HG03060 (cell line): ENCODE measurements at regions not wholly inside any gene's neighbourhood (a gene's known extent, or its start where the extent isn't known, plus 50 kb on each side); places are given as distances from the start of the nearest gene placed in this dataset.

Source experiments
- ATAC-seq: cut with Tn5 transposase; IDR thresholded peaks from one replicate; pipeline ENCODE4 v1.9.1; 2021; ENCODE audit warnings: low read depth, moderate number of reproducible peaks; ENCODE audit not compliant: unreplicated experiment

DNA sequence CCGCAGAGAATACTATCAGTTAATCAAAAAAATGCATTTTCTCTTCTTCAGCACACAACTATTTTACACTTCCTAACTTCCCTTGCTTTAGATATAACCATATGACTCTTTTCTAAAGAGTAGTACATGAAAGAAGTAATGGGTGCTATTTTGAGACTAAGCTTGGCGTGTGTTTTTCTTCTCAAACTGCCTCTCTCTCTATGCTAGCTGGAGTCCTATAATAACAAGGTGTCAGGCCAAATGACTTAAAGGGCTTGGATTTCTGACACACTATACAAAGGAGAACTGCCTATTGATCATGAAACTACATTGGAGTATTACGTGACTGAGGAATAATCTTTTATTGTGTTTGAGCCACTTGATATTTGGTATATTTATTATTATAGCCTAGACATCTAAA is 1330.1 kb upstream of the SPRY2 start:
- no peak for ATAC-seq

DNA sequence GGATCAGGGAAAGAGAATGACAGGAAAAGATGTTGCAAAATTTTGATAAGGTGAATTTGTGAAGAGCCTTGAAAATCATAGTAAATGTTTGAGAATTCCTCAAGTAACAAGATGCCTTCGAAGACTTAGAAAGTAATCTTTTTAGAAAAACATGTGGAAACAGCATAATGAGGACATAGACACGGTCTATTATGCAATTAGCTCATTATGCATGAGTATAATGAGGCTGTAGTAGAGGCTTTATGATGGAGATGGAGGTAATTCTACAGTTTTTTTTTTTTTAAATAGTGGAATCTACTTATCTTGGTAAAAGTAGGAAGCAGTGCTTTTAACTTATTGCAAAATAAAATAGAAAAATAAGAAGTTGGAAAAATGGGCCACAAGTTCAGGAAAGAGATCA is 1329.1 kb upstream of the SPRY2 start:
- no peak for ATAC-seq

DNA sequence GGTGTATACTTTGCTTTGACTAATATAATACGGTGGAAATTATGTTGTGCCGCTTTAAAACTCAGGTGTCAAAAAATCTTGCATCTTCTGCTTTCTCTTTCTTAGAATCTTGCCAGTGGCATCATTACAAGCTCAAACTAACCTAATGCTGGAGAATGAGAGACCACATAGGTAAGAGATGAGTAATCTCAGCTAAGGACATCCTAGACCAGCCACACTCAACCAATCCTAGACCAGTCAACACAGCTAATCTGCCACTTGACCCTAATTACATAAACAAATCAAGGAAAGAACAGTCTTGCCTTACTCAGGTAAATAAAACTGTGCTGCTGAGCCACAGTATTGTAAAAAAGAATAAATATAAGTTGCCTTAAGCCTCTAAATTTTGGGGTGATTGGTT is 1323.9 kb upstream of the SPRY2 start:
- no peak for ATAC-seq

DNA sequence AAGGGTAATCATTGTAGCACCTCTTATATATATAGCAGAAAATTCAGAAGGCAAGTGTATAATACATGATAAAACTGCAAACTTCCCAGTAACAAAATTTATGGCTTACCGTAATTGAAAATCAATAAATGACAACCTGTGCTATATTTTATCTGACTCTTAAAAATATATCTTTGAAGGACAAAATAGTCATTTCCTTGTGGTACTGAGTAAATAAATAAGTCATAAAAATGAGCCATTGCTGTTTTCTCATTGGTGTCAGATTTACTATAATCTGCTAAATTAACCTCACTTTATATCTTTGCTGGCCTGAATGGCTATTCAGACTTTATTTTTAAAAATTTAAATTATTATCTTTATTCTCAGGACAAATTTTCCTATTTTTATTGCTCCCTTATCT is 1319.1 kb upstream of the SPRY2 start:
- ATAC-seq: no peak

DNA sequence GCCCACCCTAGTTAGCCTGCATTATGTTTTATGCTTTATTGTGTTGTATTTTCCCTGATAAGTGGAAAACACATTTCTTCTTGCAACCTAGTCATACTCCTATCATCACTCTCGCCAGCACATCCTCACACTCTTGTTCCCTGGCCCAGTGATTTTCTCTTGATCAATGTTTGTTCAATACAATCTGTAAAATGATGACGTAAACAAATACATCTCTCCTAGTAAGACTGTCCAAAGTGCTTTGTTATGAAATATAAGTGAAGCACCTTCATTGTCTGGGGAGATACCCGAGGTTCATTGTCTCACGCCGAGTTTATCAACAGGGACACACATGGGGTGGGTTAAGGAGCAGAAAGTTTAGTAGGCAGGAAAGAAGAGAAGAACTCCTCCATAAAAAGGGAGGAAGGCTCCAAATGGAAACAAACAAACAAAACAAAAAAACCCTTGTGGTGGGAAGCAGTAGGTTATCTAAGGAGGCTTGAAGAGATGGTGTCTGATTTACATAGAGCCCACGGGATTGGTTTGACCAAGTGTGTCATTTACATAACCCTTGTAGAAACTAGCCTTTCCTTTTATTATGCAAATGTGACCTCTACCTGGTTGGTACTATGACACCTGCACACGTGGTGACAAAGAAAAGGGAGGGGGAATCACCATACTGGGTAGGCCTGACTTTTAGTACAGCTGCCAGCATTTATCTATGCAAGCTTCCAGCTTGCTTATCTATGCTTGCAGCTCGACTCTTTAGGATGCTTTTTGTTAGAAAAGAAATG is 1317.9 kb upstream of the SPRY2 start:
- no peak for ATAC-seq

DNA sequence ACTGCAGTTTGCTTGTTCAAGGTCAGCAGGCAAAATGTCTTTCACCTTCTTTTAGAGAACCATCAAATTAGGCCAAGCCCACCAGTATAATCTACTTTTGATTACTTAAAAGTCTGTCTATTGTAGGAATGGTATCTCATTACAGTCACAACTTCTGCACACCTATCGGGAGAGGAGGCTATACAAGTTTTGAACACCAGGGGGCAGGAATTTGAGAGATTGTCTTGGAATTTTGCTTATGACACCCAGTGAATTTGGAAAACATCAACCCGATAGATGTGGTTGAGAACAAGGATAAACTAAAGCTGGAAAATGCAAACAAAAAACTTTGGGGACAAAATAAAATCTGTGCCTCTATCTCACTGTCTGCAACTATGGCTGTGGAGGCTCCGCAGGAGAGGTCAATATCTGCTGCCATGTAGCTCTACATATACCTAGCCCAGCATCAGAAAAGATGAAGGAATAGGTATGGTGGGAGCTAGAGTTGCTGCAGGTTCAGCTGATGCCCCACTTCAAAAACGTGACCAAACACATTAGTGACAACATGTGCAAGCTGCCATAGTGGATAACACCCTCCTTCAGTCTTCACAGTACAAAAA is 1299.2 kb upstream of the SPRY2 start:
- no peak for ATAC-seq

DNA sequence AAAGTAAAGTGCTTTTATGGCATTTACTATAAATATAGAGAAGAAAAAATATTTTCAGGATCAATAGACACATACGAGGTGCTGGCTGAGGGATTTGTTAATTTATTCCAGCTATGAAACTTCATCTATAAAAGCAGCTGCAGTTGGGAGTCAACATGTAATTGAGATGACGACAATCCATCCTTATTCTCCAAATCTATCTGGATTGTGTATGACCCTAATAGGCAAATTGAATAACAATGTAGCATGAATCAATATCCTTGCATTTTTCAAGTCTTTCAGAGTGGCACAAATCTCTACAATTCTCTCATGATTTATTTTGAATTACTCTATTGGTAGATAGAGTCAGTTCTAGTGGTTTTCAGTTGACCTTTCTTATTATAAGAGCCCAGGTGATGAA is 1296.5 kb upstream of the SPRY2 start:
- no peak for ATAC-seq

DNA sequence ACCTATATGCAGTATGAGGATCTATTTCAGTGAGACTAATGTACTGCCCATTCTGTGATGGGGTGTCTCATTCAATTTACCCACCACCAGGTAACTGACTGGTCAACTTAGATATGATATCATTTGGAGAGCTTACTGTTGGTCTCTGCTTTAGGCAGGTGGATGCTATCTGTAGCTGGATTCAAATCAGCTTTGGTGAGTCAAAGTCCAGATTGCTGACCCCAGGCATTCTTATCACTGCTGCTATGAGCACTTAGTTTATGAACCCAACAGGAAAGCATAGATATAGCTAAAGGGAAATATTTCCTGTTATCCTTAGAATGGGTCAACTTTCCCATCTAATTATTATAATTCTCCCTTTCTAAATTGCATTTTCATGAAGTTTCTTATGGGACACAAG is 1295.2 kb upstream of the SPRY2 start:
- no peak for ATAC-seq

DNA sequence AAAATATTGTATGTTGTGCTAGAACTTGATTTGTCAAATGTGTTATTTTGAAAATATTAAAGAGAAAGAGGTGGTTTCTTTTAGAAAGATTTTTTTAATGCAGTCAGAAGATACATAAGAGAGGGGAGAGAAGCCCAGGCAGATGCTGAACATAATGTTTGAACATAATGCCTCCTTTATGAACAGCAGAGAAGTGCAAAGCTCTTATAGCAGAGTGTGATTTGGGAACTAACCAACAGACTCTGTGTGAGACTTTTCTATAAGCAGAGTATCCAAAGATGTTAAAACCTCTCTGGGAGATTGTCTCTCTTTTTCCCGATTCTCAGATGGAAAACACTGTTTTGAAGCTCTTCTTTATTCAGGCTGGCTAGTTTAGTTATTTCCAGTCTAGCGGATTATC is 1274.1 kb upstream of the SPRY2 start:
- ATAC-seq: no peak

DNA sequence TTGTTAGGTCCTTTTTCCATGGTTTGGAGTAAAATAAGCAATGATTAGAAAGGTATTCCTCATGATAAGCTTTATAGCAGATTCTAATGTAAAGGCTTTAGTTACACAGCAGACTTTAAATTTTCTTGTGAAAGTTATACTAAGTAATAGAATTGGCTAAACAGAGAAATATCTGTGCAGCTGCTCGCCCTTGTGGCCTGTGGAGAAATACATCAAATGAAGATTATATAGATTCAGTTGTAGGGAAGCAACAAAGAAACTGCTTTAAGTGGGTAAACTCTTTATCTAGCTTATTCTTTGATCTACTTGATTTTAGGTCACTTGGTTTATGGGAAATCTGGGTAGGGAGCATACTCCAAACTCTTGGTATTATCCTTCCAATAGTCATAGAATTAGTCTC is 1269.7 kb upstream of the SPRY2 start:
- no peak for ATAC-seq

DNA sequence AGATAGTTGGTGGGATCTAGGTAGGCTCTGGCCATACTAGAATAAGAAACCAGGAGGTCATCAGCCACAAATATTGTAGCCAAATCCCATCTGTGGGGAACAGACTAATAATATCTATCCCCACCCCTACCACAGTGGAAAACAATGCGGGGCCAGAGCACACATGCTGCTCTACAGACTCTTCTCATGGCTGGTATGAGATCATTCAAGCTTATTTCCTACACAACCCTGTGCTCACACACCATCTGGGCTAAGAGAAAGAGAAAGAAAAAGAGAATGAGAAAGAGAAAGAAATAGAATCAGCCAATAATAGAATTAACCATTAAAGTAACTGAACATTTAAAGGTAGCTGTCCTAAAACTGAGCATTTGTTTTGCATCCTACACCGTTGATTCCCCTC is 1268.4 kb upstream of the SPRY2 start:
- ATAC-seq: no peak

DNA sequence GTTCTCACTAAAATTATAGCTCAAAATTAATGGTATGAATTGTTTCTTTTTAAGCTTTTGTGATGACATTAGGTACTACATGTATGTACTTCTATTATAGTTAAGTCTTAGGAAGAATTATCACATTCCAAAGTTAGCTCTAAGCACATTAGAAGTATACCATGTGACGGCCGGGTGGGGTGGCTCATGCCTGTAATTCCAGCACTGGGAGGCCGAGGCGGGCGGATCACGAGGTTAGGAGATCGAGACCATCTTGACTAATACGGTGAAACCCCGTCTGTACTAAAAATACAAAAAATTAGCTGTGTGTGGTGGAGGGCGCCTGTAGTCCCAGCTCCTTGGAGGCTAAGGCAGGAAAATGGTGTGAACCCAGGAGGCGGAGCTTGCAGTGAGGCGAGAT is 1265.1 kb upstream of the SPRY2 start:
- no peak for ATAC-seq

DNA sequence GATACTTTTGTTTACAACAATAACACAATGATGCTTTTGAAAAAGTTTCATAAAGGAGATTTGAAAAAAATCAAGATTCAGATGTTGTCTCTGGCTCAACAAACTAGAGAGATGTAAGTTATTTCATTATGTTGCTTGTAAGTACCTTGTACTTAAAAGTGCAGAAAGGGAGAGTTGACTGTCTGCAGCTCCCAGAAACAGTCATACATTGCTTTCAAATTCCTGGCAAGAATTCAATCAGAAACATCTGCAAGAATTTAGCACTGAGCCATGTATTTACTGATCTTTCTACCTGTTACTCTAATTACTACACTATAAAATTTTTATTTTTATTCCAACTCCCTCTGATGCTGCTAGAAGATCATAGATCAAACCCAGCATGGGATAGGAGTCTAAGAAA is 1261.3 kb upstream of the SPRY2 start:
- ATAC-seq: no peak

DNA sequence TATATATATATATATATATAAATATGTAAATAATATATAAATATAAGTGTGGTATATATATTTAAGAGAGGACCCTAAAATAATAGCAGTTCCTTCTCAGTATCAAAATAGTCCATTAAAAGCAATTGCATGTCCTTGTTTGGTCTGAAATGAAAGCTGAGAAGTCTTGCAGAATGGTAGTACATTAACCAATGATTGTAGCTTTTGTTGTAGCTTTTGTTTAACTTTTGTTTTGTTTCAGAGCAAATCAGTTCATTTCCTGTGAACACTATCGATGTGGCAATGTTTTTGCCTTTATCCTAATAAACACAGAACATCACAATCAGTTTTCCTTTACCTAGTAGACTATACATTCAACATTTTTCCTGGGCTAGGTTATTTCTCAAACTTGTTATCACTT is 1256.2 kb upstream of the SPRY2 start:
- ATAC-seq: no peak

DNA sequence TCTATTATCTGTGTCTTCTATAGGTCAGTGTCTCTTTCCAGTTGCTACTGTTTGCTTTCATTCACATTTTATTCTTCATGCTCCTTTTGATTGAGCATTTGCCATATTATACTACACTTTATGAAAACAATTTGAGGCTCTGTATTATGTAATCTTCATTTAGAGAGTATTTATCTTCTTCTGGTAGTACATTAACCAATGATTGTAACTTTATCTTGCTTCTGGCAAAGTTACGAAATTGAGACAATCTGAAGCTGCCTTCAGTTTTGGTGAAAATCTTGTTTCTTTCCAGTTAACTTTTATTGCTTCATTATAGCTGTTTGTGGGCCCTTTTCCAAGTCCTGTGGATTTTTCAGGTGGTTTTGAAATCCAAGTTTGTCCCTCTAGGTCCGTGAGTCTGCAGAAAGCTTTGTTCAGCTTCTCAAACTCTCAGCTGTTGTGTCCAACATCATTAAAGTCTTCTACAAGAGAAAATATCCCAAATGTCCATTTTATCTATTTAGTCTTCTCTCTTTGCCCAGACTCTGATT is 1255.4 kb upstream of the SPRY2 start:
- no peak for ATAC-seq

DNA sequence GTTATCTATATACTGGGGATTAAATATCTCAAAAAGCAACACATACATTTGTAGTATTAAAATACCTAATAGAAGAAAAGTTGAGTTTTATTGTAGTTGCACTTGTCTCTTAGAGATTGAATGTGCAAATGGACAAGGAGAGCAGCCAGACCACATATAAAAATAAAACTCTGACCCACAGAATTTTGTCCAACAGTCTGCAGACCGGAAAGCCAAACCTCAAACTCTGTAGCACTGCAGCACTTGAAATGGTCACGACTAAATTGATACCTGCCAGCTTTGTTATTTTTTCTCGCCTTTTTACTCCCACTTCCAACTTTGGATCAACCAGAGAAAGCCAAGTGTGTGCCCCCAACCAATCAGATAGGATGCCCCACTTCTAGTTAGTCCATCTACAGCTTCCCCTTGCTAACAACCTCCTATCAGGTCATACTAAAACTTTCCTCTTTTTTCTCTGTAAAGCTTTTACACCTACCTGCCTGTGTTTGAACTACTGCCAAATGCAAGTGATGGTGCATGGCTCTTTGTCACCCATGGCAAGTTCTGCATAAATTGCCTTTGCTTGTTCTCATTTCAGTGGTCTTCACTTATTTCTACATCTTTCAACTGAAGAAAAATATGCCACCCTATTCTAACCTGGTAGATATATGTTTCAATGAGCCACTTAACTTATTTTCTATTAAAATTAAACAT is 1250.7 kb upstream of the SPRY2 start:
- no peak for ATAC-seq

DNA sequence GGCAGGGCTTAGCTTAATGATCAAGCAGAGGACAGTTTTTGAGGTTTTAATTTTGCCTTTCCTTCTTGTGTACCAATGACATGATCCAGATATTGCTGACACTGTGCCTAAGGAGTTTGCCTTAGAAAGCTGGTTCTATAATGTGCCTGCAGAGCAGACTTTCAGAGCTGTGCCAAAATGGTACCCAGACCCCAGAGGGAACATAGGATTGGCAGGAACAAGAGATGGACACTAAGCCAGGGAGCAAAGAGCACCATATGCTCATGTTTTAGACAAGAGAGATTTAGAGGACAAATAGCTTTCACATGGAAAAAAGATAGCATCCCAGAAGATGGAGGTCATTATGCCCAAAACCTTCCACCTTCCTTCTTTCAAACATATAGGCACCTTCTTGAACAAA is 1241.5 kb upstream of the SPRY2 start:
- no peak for ATAC-seq

DNA sequence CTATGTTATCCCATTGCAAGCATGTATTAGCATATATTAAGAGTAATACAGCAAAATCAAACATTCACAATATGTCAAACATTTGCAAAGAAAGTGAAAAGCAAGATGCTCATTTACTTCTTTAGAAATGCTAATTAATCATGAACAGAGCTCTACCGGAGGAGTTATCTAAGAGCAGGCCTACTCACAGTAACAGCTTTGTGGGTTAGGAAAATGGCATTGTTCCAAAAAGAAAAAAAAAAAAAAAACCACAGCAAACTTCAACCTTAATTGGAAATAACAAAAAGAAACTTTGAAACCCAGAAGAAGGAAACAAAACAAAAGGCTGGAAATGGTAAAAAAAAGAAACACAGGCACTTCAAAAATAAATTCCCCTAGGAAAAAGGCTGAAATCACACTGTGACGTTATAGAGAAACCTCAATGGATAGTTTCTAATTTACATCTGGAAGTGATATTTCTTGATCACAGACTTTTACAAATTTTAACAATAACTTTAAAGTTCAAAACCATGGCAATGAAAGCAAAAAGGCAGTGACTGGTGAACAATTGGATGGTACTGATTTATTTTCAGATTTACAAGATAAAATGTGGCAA is 1236.8 kb upstream of the SPRY2 start:
- no peak for ATAC-seq

DNA sequence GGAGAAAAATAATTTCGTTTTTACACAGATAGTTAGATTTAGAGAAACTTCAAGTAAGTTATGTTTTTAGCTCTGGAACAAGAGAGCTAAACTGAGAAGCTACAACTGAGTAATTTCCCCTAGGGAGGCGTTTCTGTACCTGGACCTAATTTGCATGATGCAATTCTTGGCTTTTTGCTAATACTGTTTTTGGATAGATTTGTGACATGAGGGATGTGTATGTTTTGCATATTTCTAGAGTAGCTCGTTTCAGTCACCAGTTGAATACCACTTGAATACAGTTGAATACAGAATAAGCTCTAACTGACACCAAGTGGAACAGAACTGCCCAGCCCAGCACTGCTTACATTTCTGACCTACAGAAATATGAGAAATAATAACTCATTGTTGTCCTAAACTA is 1227.9 kb upstream of the SPRY2 start:
- no peak for ATAC-seq

DNA sequence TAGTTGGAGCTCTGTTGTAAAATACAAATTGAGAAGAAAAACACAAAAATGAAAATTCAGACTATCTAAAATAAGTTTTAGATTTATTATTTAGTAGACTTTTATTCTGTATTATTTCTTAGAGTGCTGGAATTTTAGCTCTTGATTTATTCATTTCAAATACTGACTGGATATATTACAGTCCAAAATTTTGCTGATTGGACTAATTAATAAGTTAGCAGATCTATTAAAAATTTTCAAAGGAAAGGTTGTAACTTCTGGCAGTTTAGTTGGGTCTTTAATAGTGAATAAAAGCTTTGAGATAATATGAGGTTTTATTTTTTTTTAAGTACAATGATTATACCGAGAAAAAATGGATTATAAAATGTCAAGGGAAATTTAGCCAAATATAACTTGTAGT is 1224.9 kb upstream of the SPRY2 start:
- no peak for ATAC-seq

DNA sequence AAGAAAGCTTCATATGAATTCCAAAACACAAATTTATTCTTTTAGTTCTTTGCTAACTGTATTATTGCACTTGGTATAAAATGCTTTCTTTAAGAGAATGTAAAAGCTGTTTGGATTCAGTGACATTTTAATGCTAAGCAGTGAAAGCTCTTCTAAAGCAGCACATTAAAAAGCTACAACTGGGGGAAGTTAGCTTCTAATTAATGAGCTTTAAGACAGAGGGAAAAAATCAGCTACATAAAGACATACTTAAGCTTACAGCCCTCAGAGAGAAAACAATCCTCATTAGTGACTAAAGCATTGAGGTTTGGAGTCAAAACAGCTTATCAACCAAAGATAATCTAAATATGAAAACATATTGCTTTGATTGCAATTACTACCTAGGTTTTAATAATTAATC is 1222.2 kb upstream of the SPRY2 start:
- ATAC-seq: no peak
